ENCODE measurements at regions not wholly inside any gene's neighbourhood (a gene's known extent, or its start where the extent isn't known, plus 50 kb on each side); places are given as distances from the start of the nearest gene placed in this dataset.
"Not testable (repeated sequence)": the region's sequence is repeated elsewhere in the genome, so short reads cannot be mapped to it uniquely, and the experiment has no call there.

DNA sequence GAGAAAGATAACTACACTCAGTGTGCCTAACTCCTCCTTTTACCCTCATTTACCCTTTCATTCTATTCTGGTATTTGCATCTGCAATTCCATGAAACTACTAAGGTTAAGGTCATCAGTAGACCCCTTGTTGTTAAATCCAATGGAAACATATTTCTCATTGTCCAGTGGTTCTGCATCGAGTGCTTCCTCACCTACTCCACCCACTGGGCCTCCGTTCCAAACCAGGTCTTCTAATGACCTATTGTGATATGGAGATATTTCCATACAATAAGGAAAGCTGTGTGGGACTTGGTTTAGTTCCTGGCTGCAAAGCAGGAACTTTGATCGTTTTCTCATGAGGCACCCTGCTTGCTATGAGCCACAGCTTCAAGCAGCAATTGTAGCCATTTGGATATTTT is 99.5 kb upstream of the FSCB start:
- Histone ChIP-seq H3K27ac (ENCODE audit: insufficient read depth, low read depth, low read length, poor library complexity, severe bottlenecking) (no peak overlapping the region), H3K36me3 (ENCODE audit: control insufficient read depth, insufficient read depth, low read length) (no peaks in the 10 kb centered on the region), H3K4me3 (ENCODE audit: insufficient read depth, low read depth, low read length) (no peak overlapping the region), H3K9me3 (ENCODE audit: control insufficient read depth, low read length) (no peaks in the 10 kb centered on the region), H3K4me1 (ENCODE audit: control insufficient read depth, insufficient read depth, low read length) (no peaks in the 10 kb centered on the region), H3K27me3 (ENCODE audit: control insufficient read depth, insufficient read depth, low read length, poor library complexity, severe bottlenecking) (no peaks in the 10 kb centered on the region)
- 91 to 96% methylated on average over 1 to 3 of the region's 3 CpGs for WGBS, 2 experiments

DNA sequence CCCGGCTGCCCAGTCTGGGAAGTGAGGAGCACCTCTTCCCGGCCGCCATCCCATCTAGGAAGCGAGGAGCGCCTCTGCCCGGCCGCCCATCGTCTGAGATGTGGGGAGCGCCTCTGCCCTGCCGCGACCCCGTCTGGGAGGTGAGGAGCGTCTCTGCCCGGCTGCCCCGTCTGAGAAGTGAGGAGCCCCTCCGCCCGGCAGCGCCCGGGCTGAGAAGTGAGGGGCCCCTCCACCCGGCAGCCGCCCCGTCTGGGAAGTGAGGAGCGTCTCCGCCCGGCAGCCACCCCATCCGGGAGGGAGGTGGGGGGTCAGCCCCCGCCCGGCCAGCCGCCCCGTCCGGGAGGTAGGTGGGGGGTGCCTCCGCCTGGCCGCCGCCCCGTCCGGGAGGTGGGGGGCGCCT is 94.2 kb upstream of the FSCB start:
- H3K27ac ChIP-seq (ENCODE audit: insufficient read depth, low read depth, low read length, poor library complexity, severe bottlenecking); H3K9me3 ChIP-seq (ENCODE audit: control insufficient read depth, low read length); H3K4me1 ChIP-seq (ENCODE audit: control insufficient read depth, insufficient read depth, low read length); H3K27me3 ChIP-seq (ENCODE audit: control insufficient read depth, insufficient read depth, low read length, poor library complexity, severe bottlenecking); H3K36me3 ChIP-seq (ENCODE audit: control insufficient read depth, insufficient read depth, low read length); H3K4me3 ChIP-seq (ENCODE audit: insufficient read depth, low read depth, low read length): not testable (repeated sequence)
- 93 to 95% methylated on average over 37 of the region's 37 CpGs for WGBS, 2 experiments

DNA sequence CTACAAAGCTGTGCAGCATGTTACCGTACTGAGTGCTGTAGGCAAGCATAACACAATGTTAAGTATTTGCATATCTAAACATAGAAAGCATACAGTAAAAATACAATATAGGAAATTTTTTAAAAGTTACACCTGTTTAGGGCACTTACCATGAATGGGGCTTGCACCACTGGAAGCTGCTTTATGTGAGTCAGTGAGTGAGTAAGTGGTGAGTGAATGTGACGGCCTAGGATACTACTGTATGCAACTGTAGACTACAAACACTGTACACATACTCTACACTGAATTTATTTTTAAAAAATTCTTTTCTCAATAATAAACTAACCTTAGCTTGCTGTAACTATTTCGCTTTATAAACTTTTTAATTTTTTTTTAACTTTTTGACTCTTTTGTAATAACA is 82.1 kb upstream of the FSCB start:
- Histone ChIP-seq H3K9me3 (ENCODE audit: control insufficient read depth, low read length) (no peaks in the 10 kb centered on the region), H3K27me3 (ENCODE audit: control insufficient read depth, insufficient read depth, low read length, poor library complexity, severe bottlenecking) (no peaks in the 10 kb centered on the region), H3K4me3 (ENCODE audit: insufficient read depth, low read depth, low read length) (no peak overlapping the region), H3K4me1 (ENCODE audit: control insufficient read depth, insufficient read depth, low read length) (no peaks in the 10 kb centered on the region), H3K27ac (ENCODE audit: insufficient read depth, low read depth, low read length, poor library complexity, severe bottlenecking) (no peak overlapping the region), H3K36me3 (ENCODE audit: control insufficient read depth, insufficient read depth, low read length) (no peaks in the 10 kb centered on the region)
- 84 to 100% methylated on average over 2 to 3 of the region's 3 CpGs for WGBS, 2 experiments

DNA sequence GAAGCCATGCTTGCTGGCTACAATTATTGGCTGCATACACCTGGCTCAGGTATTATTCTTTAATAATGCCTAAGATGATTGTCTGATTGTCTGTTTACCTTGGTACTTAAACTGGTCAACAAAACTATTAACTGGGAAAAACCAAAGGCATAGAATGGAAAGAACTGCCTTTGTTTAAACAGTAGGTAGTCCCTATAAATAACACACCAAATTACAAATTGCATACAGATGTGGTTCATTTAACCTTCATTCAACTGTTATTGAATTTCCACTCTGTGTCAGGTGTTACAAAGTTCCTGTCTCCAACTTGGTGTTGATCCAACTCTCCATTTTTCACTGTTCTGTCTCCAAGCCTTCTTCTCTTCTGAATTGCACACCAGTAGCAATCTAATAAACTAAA is 79.8 kb upstream of the FSCB start:
- Histone ChIP-seq H3K27ac (ENCODE audit: insufficient read depth, low read depth, low read length, poor library complexity, severe bottlenecking) (no peak overlapping the region), H3K27me3 (ENCODE audit: control insufficient read depth, insufficient read depth, low read length, poor library complexity, severe bottlenecking) (no peaks in the 10 kb centered on the region), H3K36me3 (ENCODE audit: control insufficient read depth, insufficient read depth, low read length) (no peaks in the 10 kb centered on the region), H3K9me3 (ENCODE audit: control insufficient read depth, low read length) (no peaks in the 10 kb centered on the region), H3K4me1 (ENCODE audit: control insufficient read depth, insufficient read depth, low read length) (no peaks in the 10 kb centered on the region), H3K4me3 (ENCODE audit: insufficient read depth, low read depth, low read length) (no peak overlapping the region)

DNA sequence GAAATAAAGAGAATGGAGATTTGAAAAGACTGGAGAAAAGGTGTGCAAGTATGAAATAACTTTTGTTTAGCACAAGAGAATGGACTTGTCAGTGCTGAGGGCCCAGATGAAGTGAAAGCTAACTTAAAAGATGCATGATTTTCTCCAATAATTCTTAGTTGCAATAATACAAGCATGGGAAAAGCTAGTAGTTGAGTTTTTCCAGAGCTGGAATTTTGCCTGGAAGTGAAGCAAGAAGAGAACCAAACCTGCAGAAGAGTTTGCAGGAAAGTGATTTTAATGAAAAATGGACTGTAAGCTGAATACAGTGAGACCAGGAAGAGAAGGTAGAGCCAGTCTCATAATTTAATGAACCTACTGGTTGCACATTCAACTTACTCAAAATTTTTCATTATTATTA is 69.3 kb upstream of the FSCB start:
- no peaks in the 10 kb centered on the region for H3K27me3 ChIP-seq (ENCODE audit: control insufficient read depth, insufficient read depth, low read length, poor library complexity, severe bottlenecking)
- H3K36me3 ChIP-seq (ENCODE audit: control insufficient read depth, insufficient read depth, low read length) = no peaks in the 10 kb centered on the region
- no peak overlapping the region for H3K27ac ChIP-seq (ENCODE audit: insufficient read depth, low read depth, low read length, poor library complexity, severe bottlenecking)
- H3K4me1 ChIP-seq (ENCODE audit: control insufficient read depth, insufficient read depth, low read length) = no peaks in the 10 kb centered on the region
- H3K9me3 ChIP-seq (ENCODE audit: control insufficient read depth, low read length) = no peaks in the 10 kb centered on the region
- H3K4me3 ChIP-seq (ENCODE audit: insufficient read depth, low read depth, low read length) = no peak overlapping the region

DNA sequence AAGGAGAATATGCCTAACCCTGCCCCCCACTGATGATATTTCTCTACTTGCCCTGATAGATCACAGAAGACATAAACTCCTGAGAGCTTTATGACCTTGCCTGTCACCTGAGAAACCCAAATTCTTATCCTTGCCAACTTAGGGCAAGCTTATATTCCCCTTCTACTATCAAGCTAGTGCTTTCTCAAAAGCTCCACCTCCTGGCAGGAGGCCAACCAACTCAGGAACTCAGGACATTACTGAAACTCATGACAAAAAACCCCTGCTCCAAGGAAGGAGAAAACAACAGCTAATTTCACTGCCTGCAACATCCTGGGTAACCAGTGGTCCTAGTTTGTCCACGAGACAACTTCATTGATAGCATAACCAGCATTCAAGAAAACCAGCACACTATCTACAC is 60.9 kb upstream of the FSCB start:
- H3K27ac ChIP-seq (ENCODE audit: insufficient read depth, low read depth, low read length, poor library complexity, severe bottlenecking) = no peak overlapping the region
- 92% methylated on average over 1 of the region's 1 CpG for WGBS, 2 experiments
- H3K27me3 ChIP-seq (ENCODE audit: control insufficient read depth, insufficient read depth, low read length, poor library complexity, severe bottlenecking) = no peaks in the 10 kb centered on the region
- H3K9me3 ChIP-seq (ENCODE audit: control insufficient read depth, low read length) = no peaks in the 10 kb centered on the region
- H3K4me3 ChIP-seq (ENCODE audit: insufficient read depth, low read depth, low read length) = no peak overlapping the region
- no peaks in the 10 kb centered on the region for H3K4me1 ChIP-seq (ENCODE audit: control insufficient read depth, insufficient read depth, low read length)
- H3K36me3 ChIP-seq (ENCODE audit: control insufficient read depth, insufficient read depth, low read length) = no peaks in the 10 kb centered on the region

DNA sequence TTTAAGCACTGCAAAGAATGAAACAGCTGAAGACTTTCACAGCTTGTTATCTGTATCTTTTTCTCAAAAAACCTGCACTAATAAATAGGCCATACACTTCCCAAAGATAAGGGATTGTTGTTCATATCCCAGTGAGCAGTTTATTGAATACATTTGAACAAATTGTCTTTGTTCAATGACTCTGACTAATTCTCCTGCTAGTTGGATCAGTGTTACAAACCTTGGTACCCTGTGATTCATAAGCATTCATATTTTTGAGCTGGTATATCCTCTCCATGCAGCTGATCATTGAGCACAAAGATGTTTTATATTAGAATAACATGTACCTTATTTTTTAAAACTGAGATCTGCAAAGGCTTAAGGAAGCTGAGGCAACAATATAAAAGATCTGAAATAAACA is 58.9 kb upstream of the FSCB start:
- Histone ChIP-seq H3K36me3 (ENCODE audit: control insufficient read depth, insufficient read depth, low read length) (no peaks in the 10 kb centered on the region), H3K27me3 (ENCODE audit: control insufficient read depth, insufficient read depth, low read length, poor library complexity, severe bottlenecking) (no peaks in the 10 kb centered on the region), H3K4me1 (ENCODE audit: control insufficient read depth, insufficient read depth, low read length) (no peaks in the 10 kb centered on the region), H3K4me3 (ENCODE audit: insufficient read depth, low read depth, low read length) (no peak overlapping the region), H3K27ac (ENCODE audit: insufficient read depth, low read depth, low read length, poor library complexity, severe bottlenecking) (no peak overlapping the region), H3K9me3 (ENCODE audit: control insufficient read depth, low read length) (no peaks in the 10 kb centered on the region)

DNA sequence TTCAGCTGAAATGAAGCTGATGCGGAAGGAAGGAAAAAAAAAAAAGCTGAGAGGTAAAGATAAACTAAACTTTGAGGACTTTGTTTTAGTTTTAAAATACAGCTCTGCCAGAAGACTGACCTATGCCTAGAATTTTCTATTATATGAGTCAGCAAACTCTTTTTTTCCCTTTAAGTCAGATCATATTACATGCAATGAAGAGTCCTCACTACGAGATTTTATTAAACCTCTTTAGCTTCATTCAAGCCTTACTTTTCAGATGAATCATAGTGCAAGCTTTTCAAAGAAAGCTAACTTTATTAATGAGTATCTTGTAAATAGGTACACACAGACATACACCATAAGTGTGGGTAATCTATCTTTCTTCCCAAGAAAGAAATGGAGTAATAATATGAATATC is 57.8 kb upstream of the FSCB start:
- Histone ChIP-seq H3K4me3 (ENCODE audit: insufficient read depth, low read depth, low read length) (no peak overlapping the region), H3K4me1 (ENCODE audit: control insufficient read depth, insufficient read depth, low read length) (no peaks in the 10 kb centered on the region), H3K27ac (ENCODE audit: insufficient read depth, low read depth, low read length, poor library complexity, severe bottlenecking) (no peak overlapping the region), H3K9me3 (ENCODE audit: control insufficient read depth, low read length) (no peaks in the 10 kb centered on the region), H3K27me3 (ENCODE audit: control insufficient read depth, insufficient read depth, low read length, poor library complexity, severe bottlenecking) (no peaks in the 10 kb centered on the region), H3K36me3 (ENCODE audit: control insufficient read depth, insufficient read depth, low read length) (no peaks in the 10 kb centered on the region)
- WGBS, 2 experiments = 88 to 96% methylated on average over 2 of the region's 2 CpGs

All from ectodermal cell (in vitro differentiated cells).